Liver (tissue), 8 donors: ENCODE measurements at regions not wholly inside any gene's neighbourhood (a gene's known extent, or its start where the extent isn't known, plus 50 kb on each side); places are given as distances from the start of the nearest gene placed in this dataset.

Experiments used
- DNase-seq: peaks from one replicate; pipeline ENCODE4 v3.0.0-alpha.2; 2017; ENCODE audit warnings: low spot score
- H3K27ac ChIP-seq, 2 donors: one replicate each; pipeline ENCODE4 v1.7.0; 2013; ENCODE audit warnings: inconsistent platforms in 2 of 2, low read length in 2 of 2, control low read depth in 1 of 2, low read depth in 1 of 2, mild to moderate bottlenecking in 1 of 2
- H3K27me3 ChIP-seq, 4 donors: one replicate each; pipeline versions ENCODE4 v1.6.1 to v1.7.0; 2013; ENCODE audit warnings: low read length in 3 of 4, inconsistent platforms in 1 of 4, mild to moderate bottlenecking in 1 of 4, moderate library complexity in 1 of 4; ENCODE audit not compliant: control insufficient read depth in 4 of 4, insufficient read depth in 4 of 4
- H3K36me3 ChIP-seq, 4 donors: one replicate each; pipeline versions ENCODE4 v1.6.1 to v1.7.0; 2013; ENCODE audit warnings: low read length in 3 of 4, mild to moderate bottlenecking in 3 of 4, low read depth in 1 of 4, moderate library complexity in 1 of 4; ENCODE audit not compliant: control insufficient read depth in 4 of 4, insufficient read depth in 3 of 4
- H3K4me1 ChIP-seq, 4 donors: one replicate each; pipeline versions ENCODE4 v1.6.1 to v1.7.0; 2013; ENCODE audit warnings: low read length in 3 of 4, mild to moderate bottlenecking in 3 of 4, moderate library complexity in 1 of 4; ENCODE audit not compliant: control insufficient read depth in 4 of 4, insufficient read depth in 4 of 4
- H3K4me3 ChIP-seq, 3 donors: one replicate each; pipeline versions ENCODE4 v1.6.1 to v1.7.0; 2013; ENCODE audit warnings: low read length in 3 of 3, control low read depth in 1 of 3, low read depth in 1 of 3, mild to moderate bottlenecking in 1 of 3
- H3K9ac ChIP-seq, 2 donors: one replicate each; pipeline ENCODE4 v1.7.0; 2013; ENCODE audit warnings: low read length in 2 of 2, mild to moderate bottlenecking in 2 of 2, moderate library complexity in 2 of 2, control low read depth in 1 of 2, low read depth in 1 of 2
- H3K9me3 ChIP-seq, 4 donors: one replicate each; pipeline versions ENCODE4 v1.6.1 to v1.7.0; 2013; ENCODE audit warnings: low read length in 3 of 4; ENCODE audit not compliant: control insufficient read depth in 4 of 4
- CTCF ChIP-seq: fragments of 150-350 bp; IDR thresholded peaks from 2 replicates; pipeline ENCODE4 v1.5.1; 2017; ENCODE audit warnings: improper control_type of control experiment, low read depth, low read length; ENCODE audit not compliant: missing input control
- EGR1 ChIP-seq, 2 donors: IDR thresholded peaks; 2 replicates each; pipeline ENCODE4 v1.6.1; 2016 to 2018; ENCODE audit warnings: antibody characterized with exemption in 2 of 2, low read depth in 2 of 2
- FOXA2 ChIP-seq: IDR thresholded peaks from 2 replicates; pipeline ENCODE4 v1.6.1; 2016; ENCODE audit warnings: antibody characterized with exemption
- GABPA ChIP-seq, 2 donors: IDR thresholded peaks in 1 of 2; conservative IDR thresholded peaks in 1 of 2; 2 replicates each; pipeline ENCODE4 v1.6.1; 2016; ENCODE audit warnings: antibody characterized with exemption in 2 of 2, mild to moderate bottlenecking in 1 of 2, moderate library complexity in 1 of 2
- HNF4A ChIP-seq, 2 donors: conservative IDR thresholded peaks; 2 replicates each; pipeline ENCODE4 v1.6.1; 2016; ENCODE audit warnings: antibody characterized with exemption in 2 of 2, mild to moderate bottlenecking in 2 of 2
- JUND ChIP-seq, 2 donors: IDR thresholded peaks; 2 replicates each; pipeline ENCODE4 v1.6.1; 2016; ENCODE audit warnings: antibody characterized with exemption in 2 of 2
- MAX ChIP-seq: IDR thresholded peaks from 2 replicates; pipeline ENCODE4 v1.6.1; 2016; ENCODE audit warnings: antibody characterized with exemption
- NR2F2 ChIP-seq: IDR thresholded peaks from 2 replicates; pipeline ENCODE4 v1.6.1; 2016; ENCODE audit warnings: antibody characterized with exemption
- RAD21 ChIP-seq, 2 donors: IDR thresholded peaks; 2 replicates each; pipeline ENCODE4 v1.6.1; 2016; ENCODE audit warnings: antibody characterized with exemption in 2 of 2, mild to moderate bottlenecking in 2 of 2
- RXRA ChIP-seq, 2 donors: IDR thresholded peaks; 2 replicates each; pipeline ENCODE4 v1.6.1; 2017 to 2018; ENCODE audit warnings: antibody characterized with exemption in 2 of 2, mild to moderate bottlenecking in 1 of 2
- SP1 ChIP-seq: IDR thresholded peaks from 2 replicates; pipeline ENCODE4 v1.6.1; 2018; ENCODE audit warnings: antibody characterized with exemption, mild to moderate bottlenecking
- TAF1 ChIP-seq: conservative IDR thresholded peaks from 2 replicates; pipeline ENCODE4 v1.6.1; 2016; ENCODE audit warnings: antibody characterized with exemption, mild to moderate bottlenecking
- YY1 ChIP-seq: IDR thresholded peaks from 2 replicates; pipeline ENCODE4 v1.6.1; 2016; ENCODE audit warnings: antibody characterized with exemption, mild to moderate bottlenecking
- ZBTB33 ChIP-seq: IDR thresholded peaks from 2 replicates; pipeline ENCODE4 v1.6.1; 2016; ENCODE audit warnings: antibody characterized with exemption
- WGBS: extraction: QIAGEN DNeasy Blood & Tissue Kit; methylation state at CpG from one replicate; pipeline ENCODE4 v1.1.7; 2013; 5-methylcytosine and 5-hydroxymethylcytosine counted together
- donor health status: healthy.
- donor health status: healthy.
- donor health status: healthy.
- donor health status: healthy.
- donor health status: healthy.

GRCh38 chr6:150485161-150485958 lies 114.3 kb upstream of the PLEKHG1 start (continued):
- peak in 1 of 2 donors; percentile 36 for TF ChIP-seq JUND (IDR thresholded peaks at IDR 0.05)
- peak in 1 of 2 donors; percentile 47 for TF ChIP-seq RXRA (IDR thresholded peaks at IDR 0.05)
- peak; percentile 32 for TF ChIP-seq FOXA2
- TF ChIP-seq ZBTB33 = no peak

- H3K9ac ChIP-seq = no peak overlapping the region
- H3K4me3 ChIP-seq = no peak overlapping the region
- no peaks in the 10 kb centered on the region for H3K9me3 ChIP-seq
- TF ChIP-seq SP1 = peak; percentile 20
- no peak for TF ChIP-seq GABPA (IDR thresholded peaks at IDR 0.05 in 1 of 2, conservative IDR thresholded peaks at IDR 0.05 in 1 of 2)
- DNase-seq = no peak
- no peaks in the 10 kb centered on the region for H3K27me3 ChIP-seq
- no peak overlapping the region for H3K27ac ChIP-seq
- no peaks in the 10 kb centered on the region for H3K36me3 ChIP-seq
- 74% methylated on average over 6 of the region's 6 CpGs for whole genome bisulfite sequencing
- H3K4me1 ChIP-seq = peaks cover 0 to 10% (median 4%) of the 10 kb centered on the region in 4 donors
Observed at GRCh38 chr6:150486048-150486447, 113.6 kb upstream of the PLEKHG1 start.

- H3K9me3 ChIP-seq = no peaks in the 10 kb centered on the region
- H3K4me3 ChIP-seq = no peak overlapping the region
- H3K27ac ChIP-seq = no peak overlapping the region
- TF ChIP-seq SP1 (no peak), RAD21 (IDR thresholded peaks at IDR 0.05) (no peak), EGR1 (IDR thresholded peaks at IDR 0.05; ENCODE audit: low read depth in 2 of 2) (no peak), CTCF (no peak), RXRA (IDR thresholded peaks at IDR 0.05) (no peak), NR2F2 (no peak), ZBTB33 (no peak), JUND (IDR thresholded peaks at IDR 0.05) (no peak), TAF1 (no peak), YY1 (no peak), MAX (no peak), HNF4A (conservative IDR thresholded peaks at IDR 0.05) (no peak)
- WGBS = 94% methylated on average over 6 of the region's 6 CpGs
- no peaks in the 10 kb centered on the region for H3K27me3 ChIP-seq
- H3K9ac ChIP-seq = no peak overlapping the region
- no peaks in the 10 kb centered on the region for H3K36me3 ChIP-seq
- H3K4me1 ChIP-seq = peaks cover 0 to 5% (median 1%) of the 10 kb centered on the region in 4 donors
- no peak for DNase-seq
Observed at GRCh38 chr6:150490586-150490985, 109.1 kb upstream of the PLEKHG1 start.
